H9 (cell line): ENCODE measurements at regions not wholly inside any gene's neighbourhood (a gene's known extent, or its start where the extent isn't known, plus 50 kb on each side); places are given as distances from the start of the nearest gene placed in this dataset.

Source experiments
- DNase-seq: peaks from one replicate; pipeline ENCODE4 v3.0.0-alpha.2; 2017
- H2AFZ ChIP-seq: one replicate; pipeline ENCODE4 v1.6.1; 2013; ENCODE audit warnings: mild to moderate bottlenecking, low read length, control low read depth, moderate library complexity
- H2AK5ac ChIP-seq: 2 replicates; pipeline ENCODE4 v1.6.1; 2013; ENCODE audit warnings: low read length, control low read depth, mixed read lengths; ENCODE audit not compliant: insufficient read length
- H2BK120ac ChIP-seq: one replicate; pipeline ENCODE4 v1.6.1; 2013; ENCODE audit warnings: low read depth, mild to moderate bottlenecking, low read length, control low read depth, inconsistent platforms; ENCODE audit not compliant: poor library complexity, severe bottlenecking
- H2BK12ac ChIP-seq: 2 replicates; pipeline ENCODE4 v1.6.1; 2013; ENCODE audit warnings: low read length, control low read depth, mixed read lengths, low read depth; ENCODE audit not compliant: insufficient read length
- H2BK15ac ChIP-seq: 2 replicates; pipeline ENCODE4 v1.6.1; 2013; ENCODE audit warnings: low read depth, low read length, control low read depth
- H2BK20ac ChIP-seq: one replicate; pipeline ENCODE4 v1.6.1; 2013; ENCODE audit warnings: low read depth, mild to moderate bottlenecking, low read length, control low read depth, inconsistent platforms; ENCODE audit not compliant: poor library complexity, severe bottlenecking
- H2BK5ac ChIP-seq: 2 replicates; pipeline ENCODE4 v1.6.1; 2013; ENCODE audit warnings: low read length, control low read depth, mixed read lengths; ENCODE audit not compliant: insufficient read length
- H3K14ac ChIP-seq: 2 replicates; pipeline ENCODE4 v1.6.1; 2013; ENCODE audit warnings: low read length, control low read depth; ENCODE audit not compliant: insufficient read depth
- H3K18ac ChIP-seq: 2 replicates; pipeline ENCODE4 v1.6.1; 2013; ENCODE audit warnings: low read depth, mild to moderate bottlenecking, mixed read lengths, low read length, control low read depth; ENCODE audit not compliant: insufficient read length
- H3K23ac ChIP-seq: 2 replicates; pipeline ENCODE4 v1.6.1; 2013; ENCODE audit warnings: low read length, control low read depth, mixed read lengths, low read depth; ENCODE audit not compliant: insufficient read length
- H3K23me2 ChIP-seq: 2 replicates; pipeline ENCODE4 v1.6.1; 2013; ENCODE audit warnings: low read depth, mild to moderate bottlenecking, mixed read lengths, low read length, control low read depth; ENCODE audit not compliant: insufficient read length, poor library complexity, severe bottlenecking
- H3K27ac ChIP-seq: 2 replicates; pipeline ENCODE4 v1.5.1; 2013; ENCODE audit warnings: low read length, control low read depth, mixed read lengths, low read depth; ENCODE audit not compliant: insufficient read length
- H3K27me3 ChIP-seq: 2 replicates; pipeline ENCODE4 v1.6.1; 2013; ENCODE audit warnings: low read length, control low read depth, inconsistent platforms; ENCODE audit not compliant: insufficient read depth
- H3K4ac ChIP-seq: 2 replicates; pipeline ENCODE4 v1.6.1; 2013; ENCODE audit warnings: low read depth, mild to moderate bottlenecking, control low read depth, inconsistent platforms, low read length, moderate library complexity
- H3K4me1 ChIP-seq: 2 replicates; pipeline ENCODE4 v1.6.1; 2013; ENCODE audit warnings: low read length, control low read depth, inconsistent platforms; ENCODE audit not compliant: insufficient read depth
- H3K4me2 ChIP-seq: 2 replicates; pipeline ENCODE4 v1.6.1; 2013; ENCODE audit warnings: low read length, control low read depth, mixed read lengths; ENCODE audit not compliant: insufficient read length, insufficient read depth
- H3K56ac ChIP-seq: 2 replicates; pipeline ENCODE4 v1.6.1; 2013; ENCODE audit warnings: low read depth, mild to moderate bottlenecking, mixed read lengths, low read length, control low read depth; ENCODE audit not compliant: insufficient read length
- H3K79me1 ChIP-seq: 2 replicates; pipeline ENCODE4 v1.6.1; 2013; ENCODE audit warnings: low read depth, mild to moderate bottlenecking, moderate library complexity, low read length, control low read depth, inconsistent platforms; ENCODE audit not compliant: insufficient read depth, poor library complexity, severe bottlenecking
- H3K79me2 ChIP-seq: 2 replicates; pipeline ENCODE4 v1.6.1; 2013; ENCODE audit warnings: low read length, control low read depth, inconsistent platforms; ENCODE audit not compliant: insufficient read depth
- H3K9ac ChIP-seq: 2 replicates; pipeline ENCODE4 v1.6.1; 2013; ENCODE audit warnings: low read length, control low read depth, mixed read lengths; ENCODE audit not compliant: insufficient read length; ENCODE audit errors: extremely low read depth
- H3K9me3 ChIP-seq: one replicate; pipeline ENCODE4 v1.6.1; 2013; ENCODE audit warnings: low read depth, low read length, inconsistent platforms; ENCODE audit not compliant: control insufficient read depth
- H3T11ph ChIP-seq: one replicate; pipeline ENCODE4 v1.6.1; 2013; ENCODE audit warnings: mild to moderate bottlenecking, low read length, control low read depth, inconsistent platforms
- H4K20me1 ChIP-seq: one replicate; pipeline ENCODE4 v1.6.1; 2013; ENCODE audit not compliant: control insufficient read depth, insufficient read length, insufficient read depth
- H4K5ac ChIP-seq: 2 replicates; pipeline ENCODE4 v1.6.1; 2013; ENCODE audit warnings: low read depth, mild to moderate bottlenecking, mixed read lengths, low read length, control low read depth; ENCODE audit not compliant: insufficient read length
- H4K8ac ChIP-seq: replicated peaks from 2 replicates; pipeline ENCODE4 v1.6.1; 2013; ENCODE audit warnings: low read length, control low read depth, mixed read lengths, low read depth; ENCODE audit not compliant: insufficient read length
- H4K91ac ChIP-seq: 2 replicates; pipeline ENCODE4 v1.6.1; 2013; ENCODE audit warnings: low read depth, mild to moderate bottlenecking, moderate library complexity, mixed read lengths, low read length, control low read depth; ENCODE audit not compliant: insufficient read length
- H3K27ac Mint-ChIP-seq, 3 experiments: 2 replicates in 2 of 3; 3 replicates in 1 of 3; pipeline ENCODE4 v1.8.0; 2020 to 2021; ENCODE audit warnings: mixed read lengths in 3 of 3, mild to moderate bottlenecking in 1 of 3, moderate library complexity in 1 of 3
- H3K27me3 Mint-ChIP-seq: 2 replicates; pipeline ENCODE4 v1.8.0; 2021; ENCODE audit warnings: low read depth, mild to moderate bottlenecking, moderate library complexity, mixed read lengths
- H3K36me3 Mint-ChIP-seq, 3 experiments: 2 replicates in 2 of 3; 3 replicates in 1 of 3; pipeline ENCODE4 v1.8.0; 2020 to 2021; ENCODE audit warnings: low read depth in 3 of 3, mixed read lengths in 3 of 3; ENCODE audit not compliant: insufficient read depth in 1 of 3
- H3K4me1 Mint-ChIP-seq, 2 experiments: 2 replicates each; pipeline ENCODE4 v1.8.0; 2020; ENCODE audit warnings: mixed read lengths in 2 of 2
- H3K4me3 Mint-ChIP-seq, 2 experiments: 2 replicates in 1 of 2; 3 replicates in 1 of 2; pipeline ENCODE4 v1.8.0; 2020 to 2021; ENCODE audit warnings: mild to moderate bottlenecking in 2 of 2, mixed read lengths in 2 of 2, moderate library complexity in 1 of 2
- H3K9me3 Mint-ChIP-seq, 2 experiments: 2 replicates in 1 of 2; 3 replicates in 1 of 2; pipeline ENCODE4 v1.8.0; 2020; ENCODE audit warnings: mild to moderate bottlenecking in 2 of 2, mixed read lengths in 2 of 2, moderate library complexity in 1 of 2
- WGBS: extraction: QIAGEN DNeasy Blood & Tissue Kit; methylation state at CpG from one replicate; pipeline ENCODE4 v1.1.7; 2013; ENCODE audit warnings: missing lambda C conversion rate, low lambda C conversion rate, mixed read lengths; ENCODE audit not compliant: insufficient read length; ENCODE audit errors: extremely low coverage; 5-methylcytosine and 5-hydroxymethylcytosine counted together
- TF ChIP-seq, protein P1 (sequence below): fragments of 200-600 bp; sonication (generic); conservative IDR thresholded peaks from 3 replicates; pipeline ENCODE4 v1.8.0; 2021; ENCODE audit warnings: antibody characterized with exemption, mild to moderate bottlenecking

DNA sequence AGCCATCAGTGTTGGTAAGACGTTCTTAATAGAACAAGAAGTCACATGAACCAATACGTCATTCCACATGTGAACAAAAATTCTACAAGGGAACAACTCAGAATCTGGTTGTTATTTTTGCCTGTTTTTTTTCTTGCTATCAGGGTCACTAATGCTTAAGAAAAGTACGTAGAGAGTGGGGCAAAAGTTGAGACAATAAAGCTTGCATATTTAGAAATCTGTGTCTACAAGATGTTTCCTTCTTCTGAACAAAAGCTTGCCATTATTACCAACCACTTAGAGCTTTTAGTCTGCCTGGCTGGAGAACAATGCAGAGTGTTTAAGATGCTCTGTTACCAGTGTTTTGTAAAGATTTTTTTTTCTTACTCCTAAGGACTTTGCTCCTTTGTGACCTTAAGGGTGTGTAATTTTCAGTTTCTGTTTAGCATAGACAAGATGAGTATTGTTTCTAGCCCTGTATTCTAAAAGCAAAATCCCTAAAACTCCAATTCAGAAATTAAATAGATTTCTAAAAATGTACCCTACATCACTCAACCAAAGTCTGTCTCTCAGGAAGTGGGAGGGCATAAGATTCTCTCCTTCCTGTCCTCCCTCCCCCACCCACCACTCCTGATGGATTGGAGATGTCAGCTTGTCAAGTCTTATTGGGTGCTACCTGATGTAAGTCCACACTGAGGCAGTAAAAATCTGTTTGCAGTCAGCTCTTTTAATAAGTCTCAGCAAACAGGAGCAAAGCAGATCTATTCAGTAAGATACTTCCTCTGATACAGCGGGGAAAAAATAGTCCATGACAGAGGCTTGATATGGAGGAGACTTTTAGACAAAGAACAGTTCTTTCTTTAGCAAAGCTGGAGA lies 267.6 kb downstream of the GRIN2B start:
- 0 out of 7 replicates have a peak, but pooled peaks cover 0 to 1% (median 0%) of the 10 kb centered on the region in 3 experiments for H3K36me3 Mint-ChIP-seq
- Histone ChIP-seq H4K5ac (no peak overlapping the region), H2BK12ac (no peak overlapping the region), H2BK15ac (no peak overlapping the region), H2BK5ac (no peak overlapping the region), H4K91ac (no peak overlapping the region), H2AFZ (no peak overlapping the region), H4K20me1 (no peaks in the 10 kb centered on the region), H2BK120ac (no peak overlapping the region), H3K4ac (no peak overlapping the region), H3K9ac (no peak overlapping the region), H4K8ac (no peak overlapping the region), H3K4me2 (no peak overlapping the region), H3K23ac (no peak overlapping the region), H3K27me3 (no peaks in the 10 kb centered on the region), H3K27ac (no peak overlapping the region), H3K79me1 (no peaks in the 10 kb centered on the region), H3K56ac (no peak overlapping the region), H3K79me2 (no peaks in the 10 kb centered on the region), H3T11ph (no peak overlapping the region), H3K18ac (no peak overlapping the region), H2BK20ac (no peak overlapping the region), H2AK5ac (no peak overlapping the region), H3K4me1 (no peaks in the 10 kb centered on the region; the same call in 1 of the 2 replicates), H3K14ac (no peak overlapping the region), H3K23me2 (no peaks in the 10 kb centered on the region), H3K9me3 (no peaks in the 10 kb centered on the region)
- H3K4me3 Mint-ChIP-seq: no peak overlapping the region
- H3K9me3 Mint-ChIP-seq: no peaks in the 10 kb centered on the region
- H3K4me1 Mint-ChIP-seq: peaks cover 5 to 6% of the 10 kb centered on the region in 2 experiments; a peak in 3 of 4 replicates
- no peak for DNase-seq
- WGBS: no CpG with 5 or more reads among the region's 4 CpGs
- TF ChIP-seq, protein P1, sequence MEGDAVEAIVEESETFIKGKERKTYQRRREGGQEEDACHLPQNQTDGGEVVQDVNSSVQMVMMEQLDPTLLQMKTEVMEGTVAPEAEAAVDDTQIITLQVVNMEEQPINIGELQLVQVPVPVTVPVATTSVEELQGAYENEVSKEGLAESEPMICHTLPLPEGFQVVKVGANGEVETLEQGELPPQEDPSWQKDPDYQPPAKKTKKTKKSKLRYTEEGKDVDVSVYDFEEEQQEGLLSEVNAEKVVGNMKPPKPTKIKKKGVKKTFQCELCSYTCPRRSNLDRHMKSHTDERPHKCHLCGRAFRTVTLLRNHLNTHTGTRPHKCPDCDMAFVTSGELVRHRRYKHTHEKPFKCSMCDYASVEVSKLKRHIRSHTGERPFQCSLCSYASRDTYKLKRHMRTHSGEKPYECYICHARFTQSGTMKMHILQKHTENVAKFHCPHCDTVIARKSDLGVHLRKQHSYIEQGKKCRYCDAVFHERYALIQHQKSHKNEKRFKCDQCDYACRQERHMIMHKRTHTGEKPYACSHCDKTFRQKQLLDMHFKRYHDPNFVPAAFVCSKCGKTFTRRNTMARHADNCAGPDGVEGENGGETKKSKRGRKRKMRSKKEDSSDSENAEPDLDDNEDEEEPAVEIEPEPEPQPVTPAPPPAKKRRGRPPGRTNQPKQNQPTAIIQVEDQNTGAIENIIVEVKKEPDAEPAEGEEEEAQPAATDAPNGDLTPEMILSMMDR: no peak
- H3K27ac Mint-ChIP-seq: no peak overlapping the region
- H3K27me3 Mint-ChIP-seq: peaks cover 7% of the 10 kb centered on the region; the same call in 1 of the 2 replicates
